Kidney epithelial cell (primary cell): ENCODE measurements at regions not wholly inside any gene's neighbourhood (a gene's known extent, or its start where the extent isn't known, plus 50 kb on each side); places are given as distances from the start of the nearest gene placed in this dataset.

Experiments
- DNase-seq: peaks from one replicate; pipeline ENCODE4 v3.0.0-alpha.2; 2010; ENCODE audit warnings: low read depth
- H3K27me3 ChIP-seq: 2 replicates; pipeline ENCODE4 v1.6.0; 2011; ENCODE audit warnings: low read length; ENCODE audit not compliant: control insufficient read depth, insufficient read depth
- H3K36me3 ChIP-seq: 2 replicates; pipeline ENCODE4 v1.5.1; 2011; ENCODE audit warnings: low read length; ENCODE audit not compliant: control insufficient read depth, insufficient read depth
- H3K4me3 ChIP-seq: 2 replicates; pipeline ENCODE4 v1.5.1; 2011; ENCODE audit warnings: low read depth, mild to moderate bottlenecking, control low read depth, low read length
- TF ChIP-seq, protein P1 (sequence below): IDR thresholded peaks from 2 replicates; pipeline ENCODE4 v1.5.1; 2011; ENCODE audit warnings: mild to moderate bottlenecking, moderate library complexity, low read length, control low read depth, inconsistent platforms; ENCODE audit not compliant: insufficient read depth, poor library complexity, severe bottlenecking

DNA sequence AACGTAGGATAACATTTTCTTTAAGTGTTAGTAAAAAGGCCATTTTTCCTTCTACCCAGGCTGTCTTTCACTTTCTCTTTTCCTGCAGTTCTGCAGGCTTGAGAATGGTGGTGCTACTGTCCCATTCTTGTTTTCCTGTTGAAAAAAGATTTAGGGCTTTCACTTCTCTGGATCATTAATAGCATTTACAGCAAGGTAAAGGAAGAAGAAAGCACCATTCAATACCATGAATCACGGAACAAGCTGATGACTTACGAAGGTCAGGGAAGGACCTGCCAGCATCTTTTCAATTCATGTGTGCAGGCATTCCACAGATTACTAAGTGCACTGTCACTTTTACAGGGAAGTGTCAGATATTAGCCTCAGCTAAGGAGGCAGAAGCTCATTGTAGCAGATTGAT, 292.8 kb downstream of the YTHDC2 start:
- TF ChIP-seq, protein P1, sequence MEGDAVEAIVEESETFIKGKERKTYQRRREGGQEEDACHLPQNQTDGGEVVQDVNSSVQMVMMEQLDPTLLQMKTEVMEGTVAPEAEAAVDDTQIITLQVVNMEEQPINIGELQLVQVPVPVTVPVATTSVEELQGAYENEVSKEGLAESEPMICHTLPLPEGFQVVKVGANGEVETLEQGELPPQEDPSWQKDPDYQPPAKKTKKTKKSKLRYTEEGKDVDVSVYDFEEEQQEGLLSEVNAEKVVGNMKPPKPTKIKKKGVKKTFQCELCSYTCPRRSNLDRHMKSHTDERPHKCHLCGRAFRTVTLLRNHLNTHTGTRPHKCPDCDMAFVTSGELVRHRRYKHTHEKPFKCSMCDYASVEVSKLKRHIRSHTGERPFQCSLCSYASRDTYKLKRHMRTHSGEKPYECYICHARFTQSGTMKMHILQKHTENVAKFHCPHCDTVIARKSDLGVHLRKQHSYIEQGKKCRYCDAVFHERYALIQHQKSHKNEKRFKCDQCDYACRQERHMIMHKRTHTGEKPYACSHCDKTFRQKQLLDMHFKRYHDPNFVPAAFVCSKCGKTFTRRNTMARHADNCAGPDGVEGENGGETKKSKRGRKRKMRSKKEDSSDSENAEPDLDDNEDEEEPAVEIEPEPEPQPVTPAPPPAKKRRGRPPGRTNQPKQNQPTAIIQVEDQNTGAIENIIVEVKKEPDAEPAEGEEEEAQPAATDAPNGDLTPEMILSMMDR, result peak; percentile 55
- Histone ChIP-seq H3K4me3 (no peak overlapping the region), H3K27me3 (no peaks in the 10 kb centered on the region), H3K36me3 (no peaks in the 10 kb centered on the region)
- DNase-seq, result peak; percentile 14

DNA sequence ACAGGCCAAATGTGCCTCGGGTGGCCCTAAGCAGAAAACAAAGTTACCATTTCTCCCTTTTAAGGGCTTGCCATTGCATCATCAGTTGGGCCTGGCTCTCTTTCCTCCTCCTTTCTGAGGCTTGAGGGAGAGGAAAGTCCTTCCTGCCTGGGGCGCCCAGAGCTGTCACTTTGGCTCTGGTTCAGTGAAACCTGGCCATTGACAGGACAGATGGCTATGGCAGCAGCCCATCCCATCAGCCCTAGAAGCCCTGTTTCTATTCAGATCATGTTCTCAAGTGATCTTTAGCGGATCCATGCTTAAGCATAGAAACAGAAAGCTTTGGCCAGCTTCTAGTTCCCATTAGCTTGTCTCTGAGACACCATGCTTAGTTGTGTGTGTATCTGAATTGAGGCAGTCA, 293.4 kb downstream of the YTHDC2 start:
- Histone ChIP-seq H3K36me3 (no peaks in the 10 kb centered on the region), H3K4me3 (no peak overlapping the region), H3K27me3 (no peaks in the 10 kb centered on the region)
- TF ChIP-seq, protein P1, result no peak
- DNase-seq, result no peak

DNA sequence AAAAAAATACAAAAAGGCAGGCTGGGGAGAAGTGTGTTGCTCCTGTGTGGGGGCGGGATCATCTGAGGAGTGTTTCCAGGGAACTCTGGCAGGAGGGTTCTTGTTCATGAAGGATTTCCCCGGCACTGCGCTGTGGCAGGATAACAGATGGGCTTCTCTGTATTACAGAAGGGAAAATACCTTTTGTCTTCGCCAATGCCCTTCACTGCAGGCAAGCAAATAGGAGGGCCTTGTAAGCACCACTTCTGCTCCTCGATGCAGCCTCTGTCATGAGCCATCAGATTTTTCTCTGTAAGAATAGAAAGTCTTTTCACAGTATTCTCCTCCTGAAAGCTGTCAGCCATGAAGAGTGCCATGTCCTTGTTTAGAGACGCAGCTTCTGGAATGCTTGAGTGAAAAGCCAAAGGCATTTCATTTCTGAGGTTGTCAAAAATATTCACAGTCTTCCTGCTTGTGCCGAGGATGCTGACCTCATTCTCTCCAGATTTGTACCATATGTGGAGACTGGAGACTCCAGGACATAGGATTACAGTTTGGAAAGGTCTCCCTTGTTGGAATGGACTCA, 294.0 kb downstream of the YTHDC2 start:
- TF ChIP-seq, protein P1, result no peak
- no peak for DNase-seq
- H3K27me3 ChIP-seq, result no peaks in the 10 kb centered on the region
- H3K4me3 ChIP-seq, result no peak overlapping the region
- no peaks in the 10 kb centered on the region for H3K36me3 ChIP-seq

DNA sequence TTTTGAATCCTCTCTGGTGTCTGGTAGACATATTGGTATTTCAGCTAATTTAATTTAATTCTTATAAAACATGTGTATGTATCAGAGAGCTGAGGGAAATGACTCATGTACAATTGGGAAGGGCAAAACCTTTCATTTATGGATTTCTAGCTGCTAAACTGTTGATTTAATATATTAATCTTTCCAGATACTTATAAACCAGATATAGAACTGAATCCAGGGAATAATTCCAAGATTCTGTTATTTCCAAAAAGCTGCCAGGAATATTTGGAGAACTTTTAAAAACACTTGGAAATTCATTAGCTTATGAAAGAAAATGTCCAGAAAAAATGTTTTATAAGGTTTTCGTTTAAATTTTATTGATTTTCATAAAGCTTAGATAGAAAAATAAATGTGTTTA, 295.5 kb downstream of the YTHDC2 start:
- DNase-seq, result no peak
- Histone ChIP-seq H3K4me3 (no peak overlapping the region), H3K36me3 (no peaks in the 10 kb centered on the region), H3K27me3 (no peaks in the 10 kb centered on the region)
- TF ChIP-seq, protein P1, result no peak

DNA sequence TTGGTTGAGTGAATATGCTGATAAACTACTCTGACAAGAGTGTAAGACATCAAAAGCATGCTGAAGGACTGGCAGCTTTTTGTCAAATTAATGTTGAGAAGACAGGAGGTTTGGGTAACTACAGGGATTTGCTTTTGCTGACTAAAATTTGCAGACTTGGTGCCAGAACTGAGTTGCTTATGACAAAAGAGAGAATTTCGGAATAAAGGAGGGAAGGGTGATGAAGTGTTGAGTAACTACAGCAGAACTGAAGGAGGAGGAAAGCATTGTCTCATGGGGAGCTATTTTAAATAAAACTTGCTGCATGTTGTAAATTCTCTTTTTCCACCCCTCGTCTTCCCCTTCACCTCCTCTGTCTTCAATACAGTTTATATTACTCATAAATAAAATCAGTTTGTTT, 296.1 kb downstream of the YTHDC2 start:
- DNase-seq, result no peak
- TF ChIP-seq, protein P1, result no peak
- no peaks in the 10 kb centered on the region for H3K27me3 ChIP-seq
- H3K36me3 ChIP-seq, result no peaks in the 10 kb centered on the region
- H3K4me3 ChIP-seq, result no peak overlapping the region

DNA sequence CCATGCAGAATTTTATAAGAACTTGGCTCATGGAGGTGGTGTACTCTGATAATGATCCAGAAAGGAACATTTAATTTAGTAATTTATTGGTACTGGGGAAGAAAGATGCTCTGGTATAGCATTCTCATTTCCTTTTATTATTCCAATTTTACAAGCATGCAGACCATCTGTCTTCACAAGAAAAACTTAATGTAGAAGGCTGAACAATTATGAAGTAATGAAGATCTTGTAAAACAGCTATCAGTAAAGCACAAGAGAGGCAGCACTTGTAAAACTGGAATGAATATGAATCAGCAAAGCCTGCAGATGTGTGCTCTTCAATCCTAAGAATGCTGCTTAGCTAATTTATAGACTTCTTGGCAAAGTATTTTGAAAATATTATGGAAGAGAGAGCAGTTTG, 300.0 kb downstream of the YTHDC2 start:
- H3K27me3 ChIP-seq, result no peaks in the 10 kb centered on the region
- DNase-seq, result no peak
- TF ChIP-seq, protein P1, result no peak
- H3K4me3 ChIP-seq, result no peak overlapping the region
- no peaks in the 10 kb centered on the region for H3K36me3 ChIP-seq
